K562 (cell line): ENCODE measurements at regions not wholly inside any gene's neighbourhood (a gene's known extent, or its start where the extent isn't known, plus 50 kb on each side); places are given as distances from the start of the nearest gene placed in this dataset.

Experiments used
- ATAC-seq: fragments of 200-7000 bp; cut with Tn5 transposase; 3 replicates; pipeline ENCODE4 v1.9.1; 2020; ENCODE audit warnings: moderate library complexity
- BruUV-seq: library from RNA; stranded (reverse); fragments of 400-500 nt; replicated peaks from 2 replicates; lab custom pipeline; 2021; lab: Mats Ljungman, UMichigan
- CTCF ChIA-PET: fragments of 300-600 bp; formaldehyde crosslinking; extraction: SDS; loops from one replicate; lab custom pipeline; 2021; ENCODE audit warnings: low intra/inter-chr PET ratio; lab: Yijun Ruan, JAX
- POLR2A ChIA-PET: fragments of 300-600, 350-650 bp; sonication (Branson Sonifier 250); formaldehyde crosslinking; extraction: SDS; loops from one replicate; lab custom pipeline; 2021; ENCODE audit warnings: antibody characterized with exemption, inconsistent platforms; lab: Yijun Ruan, JAX
- DNase-seq, 4 experiments: peaks; one replicate each; pipeline versions ENCODE4 v3.0.0 to v3.0.0-alpha.2; 2011 to 2018; ENCODE audit warnings: low spot score in 3 of 4, mixed read lengths in 3 of 4; ENCODE audit errors: extremely low read depth in 1 of 4
- FAIRE-seq: peaks from 2 replicates; lab custom pipeline; 2011; peaks lifted over from hg19 to GRCh38; lab: Jason Lieb, UNC
- H2AFZ ChIP-seq: 2 replicates; pipeline ENCODE4 v1.6.0; 2011; ENCODE audit warnings: low read depth, low read length, control low read depth, inconsistent platforms
- H3K27ac ChIP-seq: fragments of 200-600 bp; 3 replicates; pipeline ENCODE4 v1.8.0; 2011; ENCODE audit warnings: low read depth, mild to moderate bottlenecking, control low read depth, inconsistent platforms, low read length, moderate library complexity, mixed read lengths; ENCODE audit errors: extremely low read depth
- H3K27me3 ChIP-seq, 2 experiments: fragments of 300-600 bp in 1 of 2; 2 replicates in 1 of 2; 3 replicates in 1 of 2; pipeline versions ENCODE4 v1.6.0 to v1.8.0; 2011; ENCODE audit warnings: inconsistent platforms in 2 of 2, low read length in 2 of 2, mild to moderate bottlenecking in 1 of 2, mixed read lengths in 1 of 2, moderate library complexity in 1 of 2; ENCODE audit not compliant: control insufficient read depth in 2 of 2, insufficient read depth in 2 of 2
- H3K36me3 ChIP-seq: fragments of 300-600 bp; 3 replicates; pipeline ENCODE4 v1.8.0; 2011; ENCODE audit warnings: mild to moderate bottlenecking, low read length, inconsistent platforms; ENCODE audit not compliant: control insufficient read depth, insufficient read depth
- H3K4me1 ChIP-seq, 2 experiments: fragments of 200-600 bp in 1 of 2; replicated peaks in 1 of 2; 2 replicates in 1 of 2; 3 replicates in 1 of 2; pipeline versions ENCODE4 v1.5.1 to v1.8.0; 2011; ENCODE audit warnings: inconsistent platforms in 2 of 2, low read length in 2 of 2, mild to moderate bottlenecking in 1 of 2, mixed read lengths in 1 of 2, moderate library complexity in 1 of 2; ENCODE audit not compliant: control insufficient read depth in 2 of 2, insufficient read depth in 2 of 2
- H3K4me2 ChIP-seq: 2 replicates; pipeline ENCODE4 v1.6.1; 2011; ENCODE audit warnings: low read length, control low read depth, inconsistent platforms, mixed read lengths; ENCODE audit not compliant: insufficient read depth
- H3K4me3 ChIP-seq: fragments of 200-600 bp; sonication (generic), shearing (Covaris generic); 2 replicates; pipeline ENCODE4 v1.5.1; 2016; ENCODE audit warnings: control low read depth, inconsistent platforms
- H3K79me2 ChIP-seq: fragments of 200-600 bp; 3 replicates; pipeline ENCODE4 v1.8.0; 2011; ENCODE audit warnings: low read length, inconsistent platforms; ENCODE audit not compliant: control insufficient read depth, insufficient read depth
- H3K9ac ChIP-seq, 2 experiments: 2 replicates each; pipeline versions ENCODE4 v1.6.0 to v1.6.1; 2011; ENCODE audit warnings: low read depth in 2 of 2, low read length in 2 of 2, control low read depth in 1 of 2, inconsistent platforms in 1 of 2, mild to moderate bottlenecking in 1 of 2, mixed read lengths in 1 of 2; ENCODE audit not compliant: insufficient read depth in 1 of 2
- H3K9me1 ChIP-seq: one replicate; pipeline ENCODE4 v1.6.0; 2011; ENCODE audit warnings: inconsistent platforms, mild to moderate bottlenecking, low read length, moderate library complexity; ENCODE audit not compliant: control insufficient read depth, insufficient read depth
- H3K9me3 ChIP-seq: replicated peaks from 2 replicates; pipeline ENCODE4 v1.5.1; 2011; ENCODE audit warnings: low read depth, low read length, inconsistent platforms; ENCODE audit not compliant: control insufficient read depth, insufficient read depth
- H4K20me1 ChIP-seq: replicated peaks from 2 replicates; pipeline ENCODE4 v1.6.1; 2011; ENCODE audit warnings: low read length, inconsistent platforms, mixed read lengths; ENCODE audit not compliant: control insufficient read depth, insufficient read depth
- KAT2B ChIP-seq: IDR thresholded peaks from one replicate; pipeline ENCODE4 v1.6.1; 2012; ENCODE audit warnings: low read depth, mild to moderate bottlenecking, control low read depth, inconsistent platforms, low read length, moderate library complexity
- MIER1 ChIP-seq: fragments of 450-650 bp; IDR thresholded peaks from 2 replicates; pipeline ENCODE4 v1.6.1; 2016; ENCODE audit warnings: antibody characterized with exemption, mild to moderate bottlenecking, low read depth
- TEAD2 ChIP-seq: fragments of 450-650 bp; IDR thresholded peaks from 2 replicates; pipeline ENCODE4 v1.6.1; 2016; ENCODE audit warnings: missing genetic modification characterization, control low read depth, missing compliant biosample characterization
- U2AF2 ChIP-seq: fragments of 200-400 bp; formaldehyde crosslinking; optimal IDR thresholded peaks from 2 replicates; pipeline ENCODE3; 2017; ENCODE audit warnings: low read depth, mild to moderate bottlenecking, low read length
- ZNF408 ChIP-seq: fragments of 250-450 bp; sonication (Bioruptor Pico); IDR thresholded peaks from 2 replicates; pipeline ENCODE4 v1.4.0; 2020; ENCODE audit warnings: low read depth, mild to moderate bottlenecking, moderate library complexity
- ZNF668 ChIP-seq: fragments of 250-450 bp; sonication (Bioruptor Pico); IDR thresholded peaks from 2 replicates; pipeline ENCODE4 v1.8.0; 2022; ENCODE audit warnings: mild to moderate bottlenecking, inconsistent platforms
- WGBS: fragments of 100-300 bp; shearing (Covaris generic); methylation state at CpG from one replicate; pipeline ENCODE4 v1.1.6; 2016; ENCODE audit warnings: low coverage, mixed read lengths; ENCODE audit not compliant: insufficient coverage; ENCODE audit errors: missing lambda C conversion rate; 5-methylcytosine and 5-hydroxymethylcytosine counted together
- in situ Hi-C: fragments of 300-500 bp; cut with MboI; formaldehyde crosslinking; loops from 4 replicates; pipeline ENCODE4 v1.15.0; 2018; ENCODE audit warnings: inconsistent platforms, mixed read lengths
- intact Hi-C: fragments of 100-400 bp; cut with micrococcal nuclease; formaldehyde crosslinking; loops from 2 replicates; pipeline ENCODE4 v1.14.2; 2022
- TF ChIP-seq, protein P1 (sequence below): sonication (generic); IDR thresholded peaks from 2 replicates; pipeline ENCODE4 v1.6.1; 2016
- TF ChIP-seq, protein P2 (sequence below): sonication (generic); formaldehyde crosslinking; IDR thresholded peaks from 2 replicates; pipeline ENCODE4 v1.8.0; 2022; ENCODE audit warnings: missing genetic modification reagents, mild to moderate bottlenecking, borderline replicate concordance

DNA sequence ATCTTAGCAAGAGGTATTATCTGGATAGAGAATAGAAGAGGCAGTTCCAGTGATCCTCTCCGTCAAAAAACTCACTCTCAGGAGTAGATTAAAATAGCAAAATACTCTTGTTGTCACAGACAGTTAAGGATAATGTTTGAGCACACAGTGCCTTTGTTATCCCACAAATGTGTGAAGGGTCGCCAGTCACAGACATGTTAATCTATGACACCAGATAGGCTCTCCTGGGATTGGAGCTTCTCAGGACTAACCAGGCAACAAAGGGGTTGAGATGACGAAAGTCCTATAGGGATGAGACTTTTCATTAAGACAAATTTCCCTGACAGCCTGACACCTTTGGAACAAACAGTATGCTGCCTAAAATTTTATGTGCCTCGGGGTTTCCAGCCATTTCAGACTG, 1947.1 kb downstream of the OLFM4 start:
- intact Hi-C loops: no loop called here
- 0% methylated on average over 3 of the region's 4 CpGs for WGBS

More for the DNA sequence above, 1947.1 kb downstream of the OLFM4 start:
- in situ Hi-C loops: no loop called here
- no peak overlapping the region for H3K4me3 ChIP-seq
- H3K9ac ChIP-seq: no peak overlapping the region
- DNase-seq: no peak
- no peaks in the 10 kb centered on the region for H3K36me3 ChIP-seq
- no peaks in the 10 kb centered on the region for H3K27me3 ChIP-seq
- no peak overlapping the region for H3K27ac ChIP-seq
- no peaks in the 10 kb centered on the region for H3K9me3 ChIP-seq
- no peak overlapping the region for H3K4me2 ChIP-seq
- POLR2A ChIA-PET: no interaction called here
- TF ChIP-seq KAT2B (no peak), ZNF668 (CRISPR knock-in tag) (no peak), MIER1 (no peak), U2AF2 (no peak), TEAD2 (no peak), ZNF408 (CRISPR knock-in tag) (no peak)
- TF ChIP-seq, protein P1, sequence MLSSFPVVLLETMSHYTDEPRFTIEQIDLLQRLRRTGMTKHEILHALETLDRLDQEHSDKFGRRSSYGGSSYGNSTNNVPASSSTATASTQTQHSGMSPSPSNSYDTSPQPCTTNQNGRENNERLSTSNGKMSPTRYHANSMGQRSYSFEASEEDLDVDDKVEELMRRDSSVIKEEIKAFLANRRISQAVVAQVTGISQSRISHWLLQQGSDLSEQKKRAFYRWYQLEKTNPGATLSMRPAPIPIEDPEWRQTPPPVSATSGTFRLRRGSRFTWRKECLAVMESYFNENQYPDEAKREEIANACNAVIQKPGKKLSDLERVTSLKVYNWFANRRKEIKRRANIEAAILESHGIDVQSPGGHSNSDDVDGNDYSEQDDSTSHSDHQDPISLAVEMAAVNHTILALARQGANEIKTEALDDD: no peak
- TF ChIP-seq, protein P2, sequence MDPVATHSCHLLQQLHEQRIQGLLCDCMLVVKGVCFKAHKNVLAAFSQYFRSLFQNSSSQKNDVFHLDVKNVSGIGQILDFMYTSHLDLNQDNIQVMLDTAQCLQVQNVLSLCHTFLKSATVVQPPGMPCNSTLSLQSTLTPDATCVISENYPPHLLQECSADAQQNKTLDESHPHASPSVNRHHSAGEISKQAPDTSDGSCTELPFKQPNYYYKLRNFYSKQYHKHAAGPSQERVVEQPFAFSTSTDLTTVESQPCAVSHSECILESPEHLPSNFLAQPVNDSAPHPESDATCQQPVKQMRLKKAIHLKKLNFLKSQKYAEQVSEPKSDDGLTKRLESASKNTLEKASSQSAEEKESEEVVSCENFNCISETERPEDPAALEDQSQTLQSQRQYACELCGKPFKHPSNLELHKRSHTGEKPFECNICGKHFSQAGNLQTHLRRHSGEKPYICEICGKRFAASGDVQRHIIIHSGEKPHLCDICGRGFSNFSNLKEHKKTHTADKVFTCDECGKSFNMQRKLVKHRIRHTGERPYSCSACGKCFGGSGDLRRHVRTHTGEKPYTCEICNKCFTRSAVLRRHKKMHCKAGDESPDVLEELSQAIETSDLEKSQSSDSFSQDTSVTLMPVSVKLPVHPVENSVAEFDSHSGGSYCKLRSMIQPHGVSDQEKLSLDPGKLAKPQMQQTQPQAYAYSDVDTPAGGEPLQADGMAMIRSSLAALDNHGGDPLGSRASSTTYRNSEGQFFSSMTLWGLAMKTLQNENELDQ (CRISPR knock-in tag): no peak
- no peak overlapping the region for H2AFZ ChIP-seq
- no TSS peak for BruUV-seq
- H3K79me2 ChIP-seq: no peaks in the 10 kb centered on the region
- no peak for FAIRE-seq
- no peaks in the 10 kb centered on the region for H3K4me1 ChIP-seq
- no peak for ATAC-seq
- no peaks in the 10 kb centered on the region for H3K9me1 ChIP-seq
- CTCF ChIA-PET: no interaction called here
- H4K20me1 ChIP-seq: no peaks in the 10 kb centered on the region
